ENCODE measurements at regions not wholly inside any gene's neighbourhood (a gene's known extent, or its start where the extent isn't known, plus 50 kb on each side); places are given as distances from the start of the nearest gene placed in this dataset.

DNA sequence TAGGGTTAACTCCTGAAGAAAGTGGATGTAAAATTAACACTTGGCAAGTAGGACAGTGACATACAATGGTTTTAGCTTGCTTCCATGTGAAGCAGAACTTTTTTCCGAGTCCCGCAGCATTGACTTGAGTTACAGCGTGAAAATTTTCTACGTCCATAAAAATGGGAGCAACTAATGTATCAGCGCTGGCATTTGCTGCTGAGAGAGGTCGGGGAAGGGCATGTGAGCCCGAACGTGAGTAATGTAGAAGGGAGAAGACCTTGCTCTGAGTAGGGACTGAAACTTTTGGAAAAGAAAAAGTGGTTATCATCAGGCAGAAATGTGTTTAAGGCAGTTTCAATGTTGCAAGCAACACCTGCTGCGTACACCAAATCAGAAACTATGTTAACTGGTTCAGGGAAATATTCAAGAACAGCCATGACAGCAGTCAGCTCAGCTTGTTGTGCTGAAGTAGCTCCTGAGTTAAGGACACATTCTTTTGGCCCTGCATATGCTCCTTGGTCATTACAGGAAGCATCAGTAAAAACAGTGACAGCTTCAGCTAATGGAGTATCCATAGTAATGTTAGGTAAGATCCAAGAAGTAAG, 70.9 kb upstream of the ARL4D start:
- no peak overlapping the region for H3K4me3 Mint-ChIP-seq
- no peak for DNase-seq
- Histone ChIP-seq H3K4me1 (ENCODE audit: control insufficient read depth in 2 of 2, insufficient read depth in 2 of 2, low read length in 2 of 2) (no peaks in the 10 kb centered on the region), H3K27ac (ENCODE audit: low read depth, low read length) (no peak overlapping the region), H3K4me3 (ENCODE audit: low read length) (no peak overlapping the region), H3K27me3 (ENCODE audit: control insufficient read depth in 2 of 2, insufficient read depth in 2 of 2, low read length in 2 of 2) (no peaks in the 10 kb centered on the region), H3K9me3 (ENCODE audit: control insufficient read depth in 2 of 3, low read length in 3 of 3) (no peaks in the 10 kb centered on the region), H3K36me3 (ENCODE audit: control insufficient read depth in 2 of 3, insufficient read depth in 3 of 3, low read length in 3 of 3) (no peaks in the 10 kb centered on the region)
- no peak for ATAC-seq
- no peaks in the 10 kb centered on the region for H3K36me3 Mint-ChIP-seq
- H3K4me1 Mint-ChIP-seq, result peaks cover 0 to 2% (median 0%) of the 10 kb centered on the region in 7 donors
- POLR2A ChIA-PET, result interaction anchor here (0.7 to 1.5 kb wide), 2 partner anchors 33 to 129 kb away, joined by 3 to 4 read pairs; no protein-coding TSS in a partner anchor
- no peaks in the 10 kb centered on the region for H3K9me3 Mint-ChIP-seq
- peaks cover 0 to 30% (median 16%) of the 10 kb centered on the region in 5 donors for H3K27me3 Mint-ChIP-seq
- intact Hi-C loops (cut with micrococcal nuclease), result no loop called here
- H3K27ac Mint-ChIP-seq, result no peak overlapping the region
- CTCF ChIA-PET, result interaction anchor here (0.9 kb wide), 1 partner anchor 11 kb away, joined by 3 read pairs; no protein-coding TSS in a partner anchor

DNA sequence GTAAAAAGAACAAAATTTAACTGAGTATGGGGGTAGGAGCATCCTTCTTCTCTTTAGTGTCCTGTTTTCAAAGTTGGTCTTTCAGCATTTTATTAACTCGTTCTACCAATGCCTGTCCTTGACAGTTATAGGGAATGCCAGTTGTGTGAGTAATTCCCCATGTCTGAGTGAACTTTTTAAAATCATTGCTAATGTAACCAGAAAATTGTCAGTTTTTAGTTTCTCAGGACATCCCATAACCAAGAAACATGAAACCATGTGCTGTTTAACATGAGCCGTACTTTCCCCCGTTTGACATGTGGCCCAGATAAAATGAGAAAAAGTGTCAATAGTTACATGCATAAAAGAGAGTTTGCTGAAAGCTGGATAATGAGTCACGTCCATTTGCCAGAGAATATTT, 71.4 kb upstream of the ARL4D start:
- CTCF ChIA-PET, result no interaction called here
- Mint-ChIP-seq H3K9me3 (no peaks in the 10 kb centered on the region), H3K27ac (no peak overlapping the region), H3K4me1 (peaks cover 0 to 2% (median 0%) of the 10 kb centered on the region in 7 donors), H3K4me3 (no peak overlapping the region), H3K27me3 (peaks cover 0 to 30% (median 16%) of the 10 kb centered on the region in 5 donors), H3K36me3 (no peaks in the 10 kb centered on the region)
- H3K9me3 ChIP-seq (ENCODE audit: control insufficient read depth in 2 of 3, low read length in 3 of 3), result no peaks in the 10 kb centered on the region
- no peak for DNase-seq
- POLR2A ChIA-PET, result interaction anchor here (1.5 kb wide), 1 partner anchor 33 kb away, joined by 4 read pairs; no protein-coding TSS in a partner anchor
- intact Hi-C loops (cut with micrococcal nuclease), result no loop called here
- no peak for ATAC-seq
- H3K4me3 ChIP-seq (ENCODE audit: low read length), result no peak overlapping the region
- H3K36me3 ChIP-seq (ENCODE audit: control insufficient read depth in 2 of 3, insufficient read depth in 3 of 3, low read length in 3 of 3), result no peaks in the 10 kb centered on the region
- no peak overlapping the region for H3K27ac ChIP-seq (ENCODE audit: low read depth, low read length)
- H3K27me3 ChIP-seq (ENCODE audit: control insufficient read depth in 2 of 2, insufficient read depth in 2 of 2, low read length in 2 of 2), result no peaks in the 10 kb centered on the region
- no peaks in the 10 kb centered on the region for H3K4me1 ChIP-seq (ENCODE audit: control insufficient read depth in 2 of 2, insufficient read depth in 2 of 2, low read length in 2 of 2)

DNA sequence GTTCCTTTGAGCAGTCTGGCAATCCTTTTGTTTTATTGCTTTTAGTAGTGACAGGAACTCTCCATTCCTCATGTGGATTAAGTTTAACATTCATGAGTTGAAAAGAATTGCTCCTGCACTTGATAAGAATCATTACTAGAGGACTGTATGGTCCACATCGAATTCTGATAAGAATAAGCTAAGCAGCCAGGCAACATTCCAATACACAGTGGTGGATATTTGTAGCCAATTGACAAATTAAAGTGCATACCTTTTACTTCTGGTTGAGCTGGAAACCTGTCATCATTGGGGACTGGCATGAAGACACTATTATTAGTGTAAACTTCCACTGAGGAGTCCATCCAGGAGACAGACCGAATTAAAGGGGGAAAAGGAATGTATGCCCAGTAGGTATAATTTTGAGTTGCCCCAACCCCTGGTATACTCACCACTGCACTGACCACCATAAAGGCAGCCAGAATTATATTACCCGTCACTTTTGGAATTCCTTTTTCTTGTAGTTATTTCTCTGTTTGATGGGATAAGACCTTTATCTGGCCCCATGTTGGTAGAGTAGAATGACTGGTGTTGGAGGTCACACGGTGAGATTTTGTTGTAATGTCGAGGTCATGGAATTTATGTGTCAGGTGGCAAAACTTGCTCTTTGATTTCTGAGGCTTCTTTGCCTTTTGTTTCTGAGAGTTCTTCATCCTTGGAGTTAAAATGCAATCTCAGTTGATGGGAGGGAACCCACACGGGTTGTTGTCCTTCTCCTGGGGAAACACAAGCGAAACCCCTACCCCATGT, 72.1 kb upstream of the ARL4D start:
- Mint-ChIP-seq H3K27me3 (peaks cover 0 to 30% (median 16%) of the 10 kb centered on the region in 5 donors), H3K9me3 (no peaks in the 10 kb centered on the region), H3K4me3 (no peak overlapping the region), H3K27ac (no peak overlapping the region), H3K36me3 (no peaks in the 10 kb centered on the region), H3K4me1 (peaks cover 0 to 2% (median 0%) of the 10 kb centered on the region in 7 donors)
- Histone ChIP-seq H3K27ac (ENCODE audit: low read depth, low read length) (no peak overlapping the region), H3K36me3 (ENCODE audit: control insufficient read depth in 2 of 3, insufficient read depth in 3 of 3, low read length in 3 of 3) (no peaks in the 10 kb centered on the region), H3K4me1 (ENCODE audit: control insufficient read depth in 2 of 2, insufficient read depth in 2 of 2, low read length in 2 of 2) (no peaks in the 10 kb centered on the region), H3K9me3 (ENCODE audit: control insufficient read depth in 2 of 3, low read length in 3 of 3) (no peaks in the 10 kb centered on the region), H3K4me3 (ENCODE audit: low read length) (no peak overlapping the region), H3K27me3 (ENCODE audit: control insufficient read depth in 2 of 2, insufficient read depth in 2 of 2, low read length in 2 of 2) (no peaks in the 10 kb centered on the region)
- no peak for DNase-seq
- POLR2A ChIA-PET, result no interaction called here
- no peak for ATAC-seq
- intact Hi-C loops (cut with micrococcal nuclease), result no loop called here
- CTCF ChIA-PET, result interaction anchor here (0.7 kb wide), 1 partner anchor 9 kb away, joined by 5 read pairs; no protein-coding TSS in a partner anchor

DNA sequence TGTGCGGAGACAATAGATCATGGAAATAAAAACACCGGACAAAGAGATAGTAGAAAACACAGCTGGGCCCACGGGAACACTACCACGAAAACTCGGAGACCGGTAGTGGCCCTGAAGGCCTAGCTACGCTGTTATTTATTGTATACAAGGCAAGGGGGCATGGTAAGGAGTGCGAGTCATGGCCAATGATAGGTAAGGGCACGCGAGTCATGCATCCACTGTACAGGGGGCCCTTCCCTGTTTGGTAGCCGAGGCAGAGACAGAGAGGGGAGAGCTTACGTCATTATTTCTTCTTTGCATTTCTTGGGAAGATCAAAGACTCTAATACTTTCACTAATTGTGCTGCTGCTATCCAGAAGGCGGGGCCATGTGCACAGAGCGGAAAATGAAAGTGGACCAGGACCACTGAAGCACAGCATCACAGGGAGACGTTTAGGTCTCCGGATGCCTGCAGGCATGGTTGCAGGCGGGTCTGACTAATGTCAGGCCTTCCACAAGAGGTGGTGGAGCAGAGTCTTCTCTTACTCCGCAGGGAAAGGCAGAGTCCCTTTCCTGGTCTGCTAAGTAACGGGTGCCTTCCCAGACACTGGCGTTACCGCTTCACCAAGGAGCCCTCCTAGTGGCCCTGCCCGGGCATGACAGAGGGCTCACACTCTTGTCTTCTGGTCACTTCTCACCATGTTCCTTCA, 74.4 kb upstream of the ARL4D start:
- H3K27ac Mint-ChIP-seq, result no peak overlapping the region
- ChIA-PET POLR2A (no interaction called here), CTCF (no interaction called here)
- peaks cover 0 to 25% (median 12%) of the 10 kb centered on the region in 5 donors for H3K27me3 Mint-ChIP-seq
- Histone ChIP-seq H3K36me3 (ENCODE audit: control insufficient read depth in 2 of 3, insufficient read depth in 3 of 3, low read length in 3 of 3) (no peaks in the 10 kb centered on the region), H3K4me3 (ENCODE audit: low read length) (no peak overlapping the region), H3K27ac (ENCODE audit: low read depth, low read length) (no peak overlapping the region), H3K27me3 (ENCODE audit: control insufficient read depth in 2 of 2, insufficient read depth in 2 of 2, low read length in 2 of 2) (no peaks in the 10 kb centered on the region), H3K9me3 (ENCODE audit: control insufficient read depth in 2 of 3, low read length in 3 of 3) (peaks cover 0 to 6% (median 4%) of the 10 kb centered on the region in 3 experiments), H3K4me1 (ENCODE audit: control insufficient read depth in 2 of 2, insufficient read depth in 2 of 2, low read length in 2 of 2) (no peaks in the 10 kb centered on the region)
- H3K36me3 Mint-ChIP-seq, result peaks cover 0 to 4% (median 0%) of the 10 kb centered on the region in 5 donors
- intact Hi-C loops (cut with micrococcal nuclease), result no loop called here
- peaks cover 0 to 10% (median 0%) of the 10 kb centered on the region in 11 donors for H3K9me3 Mint-ChIP-seq
- peaks cover 0 to 2% (median 0%) of the 10 kb centered on the region in 7 donors for H3K4me1 Mint-ChIP-seq
- no peak overlapping the region for H3K4me3 Mint-ChIP-seq
- ATAC-seq, result no peak
- no peak for DNase-seq

DNA sequence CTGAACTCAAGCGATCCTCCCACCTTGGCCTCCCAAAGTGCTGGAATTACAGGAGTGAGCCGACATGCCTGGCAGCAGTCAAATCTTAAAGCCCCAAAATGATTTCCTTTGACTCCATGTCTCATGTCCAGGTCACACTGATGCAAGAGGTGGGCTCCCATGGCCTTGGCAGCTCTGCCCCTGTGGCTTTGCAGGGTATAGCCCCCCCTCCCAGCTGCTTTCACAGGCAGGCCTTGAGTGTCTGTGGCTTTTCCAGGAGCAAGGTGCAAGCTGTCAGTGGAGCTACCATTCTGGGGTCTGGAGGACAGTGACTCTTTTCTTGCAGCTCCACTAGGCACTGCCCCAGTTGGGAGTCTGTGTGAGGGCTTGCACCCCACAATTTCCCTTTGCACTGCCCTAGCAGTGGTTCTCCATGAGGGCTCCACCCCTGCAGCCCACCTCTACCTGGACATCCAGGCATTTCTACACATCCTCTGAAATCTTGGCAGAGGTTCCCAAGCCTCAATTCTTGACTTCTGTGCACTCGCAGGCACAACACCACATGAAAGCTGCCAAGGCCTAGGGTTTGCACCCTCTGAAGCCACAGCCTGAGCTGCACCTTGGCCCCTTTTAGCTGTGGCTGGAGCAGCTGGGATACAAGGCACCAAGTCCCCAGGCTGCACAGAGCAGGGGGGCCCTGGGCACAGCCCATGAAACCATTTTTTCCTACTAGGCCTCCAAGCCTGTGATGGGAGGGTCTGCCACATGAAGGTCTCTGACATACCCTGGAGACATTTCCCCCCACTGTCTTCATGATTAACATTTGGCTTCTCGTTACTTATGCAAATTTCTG, 79.3 kb upstream of the ARL4D start:
- H3K36me3 Mint-ChIP-seq, result peaks cover 0 to 18% (median 0%) of the 10 kb centered on the region in 5 donors
- peaks cover 0 to 30% (median 6%) of the 10 kb centered on the region in 11 donors for H3K9me3 Mint-ChIP-seq
- Histone ChIP-seq H3K36me3 (ENCODE audit: control insufficient read depth in 2 of 3, insufficient read depth in 3 of 3, low read length in 3 of 3) (no peaks in the 10 kb centered on the region), H3K27ac (ENCODE audit: low read depth, low read length) (no peak overlapping the region), H3K4me3 (ENCODE audit: low read length) (no peak overlapping the region), H3K27me3 (ENCODE audit: control insufficient read depth in 2 of 2, insufficient read depth in 2 of 2, low read length in 2 of 2) (no peaks in the 10 kb centered on the region), H3K4me1 (ENCODE audit: control insufficient read depth in 2 of 2, insufficient read depth in 2 of 2, low read length in 2 of 2) (no peaks in the 10 kb centered on the region), H3K9me3 (ENCODE audit: control insufficient read depth in 2 of 3, low read length in 3 of 3) (peaks cover 0 to 7% (median 5%) of the 10 kb centered on the region in 3 experiments)
- intact Hi-C loops (cut with micrococcal nuclease), result no loop called here
- no peak for ATAC-seq
- no peak overlapping the region for H3K27ac Mint-ChIP-seq
- POLR2A ChIA-PET, result interaction anchor here (0.7 to 6.0 kb wide), 3 partner anchors 41 to 106 kb away, joined by 3 to 64 read pairs (median 5); partner anchors contain the start of gene TMEM106A
- DNase-seq, result no peak
- H3K4me1 Mint-ChIP-seq, result peaks cover 5 to 11% (median 7%) of the 10 kb centered on the region in 7 donors
- CTCF ChIA-PET, result no interaction called here
- no peaks in the 10 kb centered on the region for H3K27me3 Mint-ChIP-seq
- H3K4me3 Mint-ChIP-seq, result no peak overlapping the region
